ENCODE measurements at regions not wholly inside any gene's neighbourhood (a gene's known extent, or its start where the extent isn't known, plus 50 kb on each side); places are given as distances from the start of the nearest gene placed in this dataset.

- H3K36me3 Mint-ChIP-seq (ENCODE audit: unreplicated experiment), result no peaks in the 10 kb centered on the region
- no peaks in the 10 kb centered on the region for H3K27me3 Mint-ChIP-seq (ENCODE audit: unreplicated experiment)
- no peak for DNase-seq
- no peak overlapping the region for H3K27ac Mint-ChIP-seq (ENCODE audit: unreplicated experiment)
- TF ChIP-seq CTCF (IDR thresholded peaks at IDR 0.05; ENCODE audit: partially characterized antibody, unreplicated experiment), result no peak
- no peak overlapping the region for H3K4me3 Mint-ChIP-seq (ENCODE audit: unreplicated experiment)
- H3K9me3 Mint-ChIP-seq (ENCODE audit: unreplicated experiment), result peaks cover 3% of the 10 kb centered on the region
- peaks cover 6% of the 10 kb centered on the region for H3K4me1 Mint-ChIP-seq (ENCODE audit: low read depth, unreplicated experiment)
These were observed 197.1 kb downstream of the ABCC12 start for GRCh38 chr16:47958726-47959125.

- Mint-ChIP-seq H3K36me3 (ENCODE audit: unreplicated experiment) (no peaks in the 10 kb centered on the region), H3K27me3 (ENCODE audit: unreplicated experiment) (no peaks in the 10 kb centered on the region), H3K4me3 (ENCODE audit: unreplicated experiment) (no peak overlapping the region), H3K9me3 (ENCODE audit: unreplicated experiment) (peaks cover 3% of the 10 kb centered on the region), H3K4me1 (ENCODE audit: low read depth, unreplicated experiment) (peaks cover 6% of the 10 kb centered on the region), H3K27ac (ENCODE audit: unreplicated experiment) (no peak overlapping the region)
- TF ChIP-seq CTCF (IDR thresholded peaks at IDR 0.05; ENCODE audit: partially characterized antibody, unreplicated experiment), result no peak
- DNase-seq, result no peak
These were observed 198.9 kb downstream of the ABCC12 start for GRCh38 chr16:47956916-47957315.

- H3K4me3 Mint-ChIP-seq (ENCODE audit: unreplicated experiment), result no peak overlapping the region
- H3K27ac Mint-ChIP-seq (ENCODE audit: unreplicated experiment), result no peak overlapping the region
- no peaks in the 10 kb centered on the region for H3K4me1 Mint-ChIP-seq (ENCODE audit: low read depth, unreplicated experiment)
- no peak for TF ChIP-seq CTCF (IDR thresholded peaks at IDR 0.05; ENCODE audit: partially characterized antibody, unreplicated experiment)
- peaks cover 2% of the 10 kb centered on the region for H3K27me3 Mint-ChIP-seq (ENCODE audit: unreplicated experiment)
- no peaks in the 10 kb centered on the region for H3K36me3 Mint-ChIP-seq (ENCODE audit: unreplicated experiment)
- peak; percentile 22 for DNase-seq
- peaks cover 3% of the 10 kb centered on the region for H3K9me3 Mint-ChIP-seq (ENCODE audit: unreplicated experiment)
These were observed 206.1 kb downstream of the ABCC12 start for GRCh38 chr16:47949714-47950113.

GRCh38 chr16:47949276-47949675 lies 206.5 kb downstream of the ABCC12 start:
- DNase-seq, result no peak
- peaks cover 2% of the 10 kb centered on the region for H3K27me3 Mint-ChIP-seq (ENCODE audit: unreplicated experiment)
- peaks cover 5% of the 10 kb centered on the region for H3K9me3 Mint-ChIP-seq (ENCODE audit: unreplicated experiment)
- H3K36me3 Mint-ChIP-seq (ENCODE audit: unreplicated experiment), result no peaks in the 10 kb centered on the region
- H3K4me1 Mint-ChIP-seq (ENCODE audit: low read depth, unreplicated experiment), result no peaks in the 10 kb centered on the region
- no peak overlapping the region for H3K27ac Mint-ChIP-seq (ENCODE audit: unreplicated experiment)
- no peak for TF ChIP-seq CTCF (IDR thresholded peaks at IDR 0.05; ENCODE audit: partially characterized antibody, unreplicated experiment)
- H3K4me3 Mint-ChIP-seq (ENCODE audit: unreplicated experiment), result no peak overlapping the region

- Mint-ChIP-seq H3K4me3 (ENCODE audit: unreplicated experiment) (no peak overlapping the region), H3K4me1 (ENCODE audit: low read depth, unreplicated experiment) (no peaks in the 10 kb centered on the region), H3K36me3 (ENCODE audit: unreplicated experiment) (no peaks in the 10 kb centered on the region), H3K27ac (ENCODE audit: unreplicated experiment) (no peak overlapping the region), H3K27me3 (ENCODE audit: unreplicated experiment) (peaks cover 2% of the 10 kb centered on the region), H3K9me3 (ENCODE audit: unreplicated experiment) (peaks cover 5% of the 10 kb centered on the region)
- TF ChIP-seq CTCF (IDR thresholded peaks at IDR 0.05; ENCODE audit: partially characterized antibody, unreplicated experiment), result no peak
- DNase-seq, result no peak
These were observed 208.1 kb downstream of the ABCC12 start for GRCh38 chr16:47947723-47948122.

Data from glutamatergic neuron (in vitro differentiated cells).